ENCODE measurements at regions not wholly inside any gene's neighbourhood (a gene's known extent, or its start where the extent isn't known, plus 50 kb on each side); places are given as distances from the start of the nearest gene placed in this dataset.

- TF ChIP-seq CHD1 (IDR thresholded peaks at IDR 0.05; ENCODE audit: low read depth, low read length) (no peak), EP300 (IDR thresholded peaks at IDR 0.05; ENCODE audit: borderline replicate concordance in 1 of 2, control insufficient read depth in 1 of 2, low read depth in 2 of 2, low read length in 2 of 2) (no peak), POLR2AphosphoS5 (IDR thresholded peaks at IDR 0.05; ENCODE audit: low read length) (no peak), GATAD2B (conservative IDR thresholded peaks at IDR 0.05; ENCODE audit: low read depth) (no peak)
Measured at GRCh38 chr1:67629370-67630075, 55.5 kb upstream of the GADD45A start.

Measured in GM12878 (cell line).